GM19438 (cell line): ENCODE measurements at regions not wholly inside any gene's neighbourhood (a gene's known extent, or its start where the extent isn't known, plus 50 kb on each side); places are given as distances from the start of the nearest gene placed in this dataset.

Source experiments
- ATAC-seq: cut with Tn5 transposase; IDR thresholded peaks from one replicate; pipeline ENCODE4 v1.9.1; 2021; ENCODE audit warnings: low read depth; ENCODE audit not compliant: unreplicated experiment

DNA sequence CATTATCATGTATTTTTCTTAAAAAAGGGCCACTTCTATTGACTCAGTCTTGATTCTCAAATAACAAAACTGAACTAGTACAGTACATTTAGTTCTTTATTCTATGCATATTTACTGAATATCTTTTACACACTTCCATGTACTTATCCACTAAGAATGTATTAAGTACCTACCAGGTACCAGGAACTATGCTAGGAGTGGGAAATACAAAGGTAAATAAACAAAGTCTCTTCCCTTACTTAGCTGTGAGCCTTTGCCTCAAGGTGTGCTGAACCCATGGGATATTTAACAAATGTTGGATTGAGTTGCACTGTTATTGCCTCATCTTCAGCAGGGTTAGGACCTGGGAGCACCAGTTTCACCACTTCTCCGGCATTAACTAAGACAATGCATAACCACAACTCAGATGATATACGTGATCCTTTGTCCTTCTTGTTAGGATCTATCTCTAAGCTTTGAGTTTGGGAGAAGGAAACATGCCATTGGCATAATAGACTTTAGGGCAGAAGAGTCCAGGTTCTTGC is 533.9 kb downstream of the TFAP2B start:
- no peak for ATAC-seq

DNA sequence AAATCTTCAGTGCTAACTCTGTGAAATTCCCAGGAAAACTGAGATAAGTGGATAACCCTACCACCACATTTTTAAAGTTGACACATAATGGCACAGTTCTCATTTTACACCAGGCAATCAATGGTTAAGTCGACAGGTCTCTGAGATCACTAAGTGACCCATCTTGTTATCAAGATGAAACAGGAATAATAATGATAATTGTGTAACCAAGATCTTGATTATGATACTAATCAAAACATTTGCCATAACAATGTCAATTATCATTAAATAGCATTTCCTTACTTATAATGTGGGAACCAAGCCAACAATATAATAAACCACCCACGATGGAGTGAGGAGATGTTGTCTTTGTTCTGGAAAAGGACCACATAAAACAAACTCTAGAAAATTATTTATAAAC is 541.6 kb downstream of the TFAP2B start:
- ATAC-seq, result no peak

DNA sequence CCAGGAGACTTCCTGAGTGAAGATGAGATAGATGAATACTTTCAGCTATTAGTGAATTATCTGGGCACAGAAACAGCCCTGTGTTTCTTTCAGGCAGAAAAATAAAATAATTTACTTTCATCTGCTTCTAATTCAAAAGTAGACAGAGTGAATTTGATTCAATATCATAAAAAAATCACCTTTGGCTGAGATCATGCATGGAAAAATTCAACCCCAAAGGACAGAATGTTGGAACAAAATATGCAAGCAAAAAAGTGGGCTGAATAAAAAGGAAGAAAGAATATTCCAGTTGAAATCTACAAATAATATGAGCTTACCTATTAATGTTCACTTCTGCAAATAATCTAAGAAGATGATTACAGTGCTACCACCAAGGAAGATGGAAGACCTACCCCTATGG is 546.9 kb downstream of the TFAP2B start:
- no peak for ATAC-seq

DNA sequence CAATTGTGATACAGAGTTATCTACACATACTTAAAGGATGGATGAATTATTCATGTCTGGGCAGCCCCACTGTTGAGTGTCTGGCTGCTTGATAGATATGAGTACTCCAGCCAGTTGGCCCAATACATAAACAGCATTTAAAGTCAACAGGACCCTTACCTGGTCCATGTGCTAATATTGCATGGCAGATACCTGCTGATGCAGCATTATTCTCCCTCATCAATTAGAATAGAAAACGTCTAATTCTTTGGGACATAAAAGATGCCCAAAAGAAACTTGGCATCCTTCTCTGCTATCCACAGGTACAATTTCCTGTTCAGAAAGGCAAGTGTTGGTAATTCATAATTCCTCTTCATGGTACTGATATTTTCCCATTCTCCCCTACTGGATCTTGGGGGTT is 550.8 kb downstream of the TFAP2B start:
- ATAC-seq, result no peak

DNA sequence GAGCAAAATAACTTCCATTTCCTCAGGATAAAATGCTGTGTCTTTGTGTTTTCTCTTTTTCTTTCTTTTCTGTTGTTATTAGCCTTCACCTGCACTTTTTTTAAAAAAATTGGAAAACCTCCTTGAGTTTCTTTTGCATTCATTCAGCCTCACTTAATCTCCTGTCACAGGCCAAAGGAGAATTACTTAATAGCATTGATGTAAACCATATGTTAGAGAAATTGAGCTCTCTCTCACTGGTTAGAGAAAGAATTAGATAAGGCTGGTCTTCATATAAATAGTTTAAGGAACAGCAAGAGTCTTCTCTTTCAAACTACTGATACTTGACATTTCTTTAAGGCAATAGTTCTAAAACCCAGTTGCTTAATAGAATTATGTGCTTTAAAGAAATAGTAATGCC is 564.2 kb downstream of the TFAP2B start:
- no peak for ATAC-seq

DNA sequence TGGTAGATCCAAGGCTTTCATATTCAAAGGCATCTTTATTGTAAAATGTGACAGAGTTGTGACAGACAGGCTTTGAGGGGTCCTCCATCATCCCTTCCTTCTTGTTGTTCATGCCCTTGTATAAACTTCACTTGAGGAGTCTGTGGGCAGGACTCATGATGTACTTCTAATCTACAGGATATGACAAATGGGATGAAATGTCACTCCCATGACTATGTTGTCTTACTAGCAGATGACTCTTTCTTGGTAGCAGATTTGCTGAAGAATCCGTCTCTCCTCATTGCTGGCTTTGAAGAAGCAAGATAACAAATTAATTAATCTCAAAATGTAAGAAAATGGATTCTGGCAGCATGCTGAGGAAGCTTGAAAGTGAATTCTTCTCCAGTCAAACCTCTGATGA is 566.1 kb downstream of the TFAP2B start:
- no peak for ATAC-seq

DNA sequence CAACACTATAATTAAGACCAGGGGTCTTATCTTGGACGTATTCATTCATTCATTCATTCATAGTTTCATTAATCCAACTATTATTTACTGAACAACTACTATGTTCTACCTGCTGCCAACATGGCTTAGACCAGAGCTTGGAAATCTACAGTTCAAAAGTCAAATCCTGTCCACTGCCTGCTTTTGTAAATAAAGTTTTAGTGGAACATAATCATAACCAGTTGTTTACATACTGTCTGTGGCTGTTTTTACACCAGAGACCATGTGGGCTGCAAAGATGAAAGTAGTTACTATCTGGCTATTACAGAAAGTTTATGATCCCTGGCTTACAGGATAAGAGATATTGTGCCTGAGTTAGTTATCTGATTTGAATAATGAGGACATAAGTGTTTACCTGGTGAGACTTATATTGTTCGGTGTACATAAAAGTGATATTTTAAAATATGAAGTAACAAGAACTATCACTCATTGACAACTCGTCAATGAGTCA is 567.7 kb downstream of the TFAP2B start:
- no peak for ATAC-seq

DNA sequence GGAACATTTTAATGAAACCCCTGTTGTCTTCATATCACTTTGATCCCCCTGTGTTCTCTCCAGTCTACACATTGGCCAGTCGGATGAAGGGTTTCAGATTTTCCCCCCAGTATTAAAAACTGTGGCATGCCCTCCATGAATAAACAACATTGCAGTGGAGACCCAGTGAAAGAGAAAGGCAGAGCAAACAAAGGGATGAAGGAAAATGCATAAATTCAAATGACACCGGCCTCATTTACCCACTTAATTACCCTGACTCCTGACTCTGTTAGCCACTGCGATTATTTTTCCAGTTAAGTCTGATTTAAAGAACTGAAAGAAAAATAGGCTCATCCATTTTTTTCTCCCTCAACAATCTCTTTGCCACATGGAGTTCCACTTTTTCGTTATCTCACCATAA is 569.2 kb downstream of the TFAP2B start:
- ATAC-seq, result no peak

DNA sequence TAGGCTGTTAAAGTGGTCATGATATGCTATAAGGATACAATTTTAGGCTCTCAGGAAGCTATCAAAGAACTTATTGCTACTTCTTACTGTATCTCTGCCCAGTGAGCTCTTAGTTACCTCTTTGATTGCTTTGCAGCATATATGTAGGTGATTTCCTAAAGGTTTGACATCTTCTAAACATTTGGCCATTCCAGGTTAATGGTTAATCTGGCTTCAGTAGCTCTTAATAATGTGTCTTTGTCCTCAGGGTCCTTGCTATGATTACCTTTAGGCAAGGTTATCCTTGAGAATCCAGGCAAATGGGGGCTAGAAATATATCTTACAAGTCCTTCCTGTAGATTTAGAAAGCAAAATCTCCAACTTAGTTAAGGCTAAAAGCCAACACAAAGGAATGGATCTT is 575.4 kb downstream of the TFAP2B start:
- ATAC-seq, result no peak

DNA sequence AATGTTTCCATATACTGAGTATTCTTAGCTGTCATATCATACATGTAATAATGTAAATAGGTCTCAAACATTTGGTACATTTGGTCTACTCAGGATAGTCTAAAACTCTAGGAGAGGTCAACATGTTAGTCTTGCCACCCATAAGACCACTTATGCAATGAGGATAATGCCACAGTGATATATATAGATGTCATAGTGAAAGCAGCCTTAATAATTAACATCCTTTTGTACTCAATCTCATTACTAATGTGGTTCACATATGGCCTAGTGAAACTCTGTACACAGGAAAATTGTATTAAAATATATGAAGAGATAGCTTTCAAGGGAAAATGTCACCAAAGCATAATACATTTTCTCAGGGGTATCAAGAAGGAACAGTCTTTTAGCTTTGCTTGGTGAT is 577.9 kb downstream of the TFAP2B start:
- ATAC-seq, result peak; percentile 54

DNA sequence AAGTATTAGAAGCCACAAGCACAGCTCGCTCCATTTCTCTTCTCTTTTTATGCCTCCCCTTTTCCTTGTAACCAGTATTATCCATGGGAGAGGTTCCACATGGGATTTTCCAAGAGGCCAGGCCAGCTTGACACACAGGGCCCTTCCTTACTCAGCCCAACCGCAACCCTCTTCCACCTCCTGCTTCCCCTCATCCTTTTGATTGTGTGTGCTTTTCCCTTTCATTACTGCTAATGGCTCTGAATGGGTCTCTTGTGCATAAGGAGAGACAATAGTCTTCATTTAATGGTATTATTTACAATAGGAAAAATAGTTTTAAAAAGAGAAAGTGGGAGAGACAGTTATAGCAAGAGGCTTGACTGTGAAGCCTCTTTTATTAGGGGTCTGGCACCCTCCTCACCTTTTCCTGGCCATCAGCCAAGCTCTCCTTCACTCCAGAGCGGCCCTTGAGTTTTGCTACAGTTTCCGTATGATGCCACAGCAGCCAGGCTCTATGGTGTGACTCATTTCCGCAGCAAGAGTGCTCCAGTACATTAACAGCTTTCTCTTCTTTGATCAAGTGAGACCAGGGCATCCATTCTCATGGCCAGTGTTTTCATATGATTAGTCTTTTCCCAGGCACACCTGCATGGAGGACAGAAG is 579.5 kb downstream of the TFAP2B start:
- peak; percentile 67 for ATAC-seq

DNA sequence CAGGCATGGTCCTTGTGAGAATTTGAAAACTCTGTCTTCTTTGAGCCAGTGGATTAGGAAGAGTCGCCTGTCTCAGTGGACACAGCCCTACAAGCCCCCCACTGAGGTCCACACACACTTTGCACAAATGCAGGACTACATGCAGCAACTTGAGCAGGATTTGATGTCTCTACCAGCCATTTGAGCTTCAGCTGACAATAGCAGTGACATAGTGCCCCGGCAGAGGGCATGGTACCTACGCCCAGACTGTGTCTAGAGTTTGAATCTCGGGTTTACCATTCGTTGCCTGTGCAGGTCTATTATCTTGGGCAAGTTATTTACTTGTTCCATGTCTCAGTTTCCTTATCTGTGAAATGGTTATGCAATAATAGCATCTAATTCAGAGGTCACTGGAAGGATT is 580.1 kb downstream of the TFAP2B start:
- no peak for ATAC-seq

DNA sequence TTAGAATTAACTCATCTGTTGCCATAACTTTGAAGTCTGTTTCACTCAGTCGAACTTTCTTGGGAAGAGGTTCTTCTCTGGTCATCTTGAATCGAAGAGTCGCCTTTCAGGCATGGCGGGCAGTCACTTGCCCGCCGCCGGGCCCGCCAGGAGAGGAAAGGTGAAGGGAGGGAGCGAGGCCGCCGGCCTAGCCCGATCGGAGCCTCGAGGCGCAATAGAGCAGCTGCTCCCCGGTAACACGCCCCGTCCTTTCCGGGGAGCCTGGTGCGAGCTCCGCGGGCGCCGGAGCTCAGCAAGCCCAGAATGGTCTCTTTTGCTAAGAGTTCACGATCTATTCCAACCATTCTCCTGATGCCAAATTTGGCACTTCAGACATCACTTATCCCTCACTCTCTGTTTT is 591.8 kb downstream of the TFAP2B start:
- no peak for ATAC-seq

DNA sequence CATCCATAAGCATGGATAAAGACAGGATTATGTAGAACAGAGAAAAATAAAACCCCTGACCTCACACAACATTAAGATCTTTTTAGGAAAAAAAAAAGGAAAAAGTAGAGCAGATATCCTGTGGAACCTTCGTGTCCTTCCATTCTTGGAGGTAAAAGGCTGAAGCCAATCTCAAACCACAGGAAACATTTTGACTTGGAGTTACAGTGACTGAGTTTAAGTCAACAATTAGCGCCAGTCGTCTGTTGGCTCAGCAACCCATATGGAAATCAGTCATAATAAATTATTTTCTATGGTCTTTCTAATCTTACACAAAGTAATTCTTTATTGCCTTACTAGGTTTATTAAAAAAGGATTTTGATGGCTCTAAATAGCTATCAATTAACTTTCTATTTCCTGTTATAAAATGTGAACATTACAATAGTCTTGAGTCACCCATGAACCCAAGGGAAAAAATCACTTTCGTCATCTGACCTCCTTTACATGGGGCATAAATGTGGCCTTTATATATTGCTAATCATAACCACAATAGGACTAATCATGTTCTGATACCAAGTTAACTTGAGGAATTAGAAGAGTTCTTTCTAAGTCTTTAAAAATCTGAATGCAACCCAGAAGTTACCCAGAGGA is 592.9 kb downstream of the TFAP2B start:
- no peak for ATAC-seq

DNA sequence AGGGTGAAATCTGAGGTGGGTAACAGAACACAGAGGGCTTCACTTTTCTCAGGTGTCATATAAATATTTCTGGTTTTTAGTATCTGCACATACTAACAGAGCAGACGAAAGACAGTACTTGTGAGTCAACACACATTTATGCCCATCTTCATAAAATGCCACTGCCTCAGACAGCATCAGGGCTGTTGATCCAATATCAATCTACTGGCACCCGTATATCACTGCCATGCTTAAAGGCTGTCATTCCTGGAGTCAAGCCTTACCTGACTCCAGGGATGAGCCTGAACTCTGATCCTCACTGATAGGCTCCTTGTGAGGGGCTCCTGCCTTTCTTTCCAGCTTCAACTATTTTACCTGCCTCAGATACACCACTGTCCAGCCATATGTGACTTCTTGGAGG is 595.7 kb downstream of the TFAP2B start:
- ATAC-seq, result no peak

DNA sequence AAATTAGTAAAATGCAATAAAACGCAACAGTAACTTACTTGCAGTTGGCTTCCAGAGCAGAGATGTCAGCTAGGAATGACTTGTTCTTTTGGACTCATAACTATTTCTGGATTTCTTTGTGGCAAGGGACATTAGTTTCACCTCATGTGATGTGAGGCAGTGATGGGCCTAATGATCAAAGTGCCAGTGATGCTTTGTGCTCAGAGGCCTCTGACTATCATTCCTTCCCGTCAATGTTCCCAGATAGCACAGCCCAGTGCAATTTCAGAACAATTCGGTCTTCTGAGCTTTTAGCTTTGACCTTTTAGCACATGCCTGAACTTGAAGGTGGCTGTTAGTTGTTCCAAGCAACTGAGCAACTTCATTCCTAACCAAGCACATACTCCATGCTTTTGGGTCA is 596.8 kb downstream of the TFAP2B start:
- no peak for ATAC-seq

DNA sequence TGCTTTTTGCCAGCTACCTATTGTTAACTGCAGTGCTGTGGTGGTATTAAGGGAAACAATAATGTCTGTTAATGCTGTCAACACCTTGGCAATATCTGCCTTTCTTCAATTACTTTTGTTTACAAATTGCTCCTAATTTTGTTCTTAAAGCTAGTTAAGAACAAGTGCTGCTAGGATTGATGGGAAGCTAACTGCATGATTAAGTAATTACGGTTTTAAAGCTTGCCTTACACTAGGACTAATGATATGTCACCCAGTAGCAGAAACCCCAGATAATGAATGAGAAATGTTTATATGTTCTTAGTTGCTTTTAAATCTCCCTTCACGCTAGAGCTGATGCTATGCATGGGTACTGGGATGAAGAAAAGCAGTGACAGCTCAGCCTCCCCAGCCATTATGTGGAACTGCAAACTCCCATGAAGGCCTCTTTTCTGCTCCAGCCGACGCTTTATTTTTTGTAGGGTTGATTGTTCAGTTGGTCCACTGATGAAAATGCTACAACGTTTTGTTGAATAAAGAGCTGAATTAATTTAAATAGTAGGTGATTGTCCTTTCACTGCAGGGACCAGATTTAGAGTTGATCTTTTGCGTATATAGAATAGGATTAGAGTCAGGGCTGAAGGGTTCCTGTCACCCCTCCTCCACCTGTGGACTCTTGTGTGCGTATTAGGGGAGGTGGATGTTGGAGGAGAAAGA is 610.5 kb downstream of the TFAP2B start:
- no peak for ATAC-seq

DNA sequence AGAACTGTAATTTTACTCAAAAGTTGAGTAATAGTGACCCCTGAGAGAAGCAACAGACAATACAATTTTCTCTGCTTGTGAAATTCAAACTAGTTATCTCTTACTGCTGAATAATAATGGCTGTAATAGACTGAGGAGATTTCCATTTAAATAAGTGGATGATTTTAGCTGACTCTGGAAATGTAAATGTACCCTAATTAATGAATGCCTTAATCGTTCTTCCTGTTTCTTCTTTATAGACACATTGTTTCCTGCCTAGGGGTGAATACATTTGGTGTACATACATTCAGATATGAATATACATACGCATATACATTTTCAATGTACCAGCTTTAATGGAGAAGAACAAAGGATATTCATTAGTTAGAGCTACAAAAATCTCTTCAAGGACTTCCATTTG is 611.9 kb downstream of the TFAP2B start:
- no peak for ATAC-seq

DNA sequence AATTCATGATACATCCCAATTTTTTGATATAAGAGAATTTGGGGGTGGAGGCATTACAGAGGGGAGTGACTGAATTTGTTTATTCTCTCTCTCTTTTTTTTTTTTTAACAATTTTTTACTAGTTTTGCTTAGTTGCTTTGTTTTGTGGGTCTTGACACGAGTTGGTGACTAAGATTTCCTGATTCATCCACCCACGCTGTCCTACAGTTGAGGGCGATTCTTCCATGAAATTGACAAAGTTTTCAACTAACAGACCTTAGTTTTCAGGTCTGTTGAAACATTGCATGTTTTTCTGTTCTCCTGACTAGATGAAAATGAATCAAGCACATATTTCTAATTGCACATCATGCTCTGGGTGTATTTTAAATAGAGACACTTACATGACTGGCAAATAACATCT is 613.8 kb downstream of the TFAP2B start:
- no peak for ATAC-seq

DNA sequence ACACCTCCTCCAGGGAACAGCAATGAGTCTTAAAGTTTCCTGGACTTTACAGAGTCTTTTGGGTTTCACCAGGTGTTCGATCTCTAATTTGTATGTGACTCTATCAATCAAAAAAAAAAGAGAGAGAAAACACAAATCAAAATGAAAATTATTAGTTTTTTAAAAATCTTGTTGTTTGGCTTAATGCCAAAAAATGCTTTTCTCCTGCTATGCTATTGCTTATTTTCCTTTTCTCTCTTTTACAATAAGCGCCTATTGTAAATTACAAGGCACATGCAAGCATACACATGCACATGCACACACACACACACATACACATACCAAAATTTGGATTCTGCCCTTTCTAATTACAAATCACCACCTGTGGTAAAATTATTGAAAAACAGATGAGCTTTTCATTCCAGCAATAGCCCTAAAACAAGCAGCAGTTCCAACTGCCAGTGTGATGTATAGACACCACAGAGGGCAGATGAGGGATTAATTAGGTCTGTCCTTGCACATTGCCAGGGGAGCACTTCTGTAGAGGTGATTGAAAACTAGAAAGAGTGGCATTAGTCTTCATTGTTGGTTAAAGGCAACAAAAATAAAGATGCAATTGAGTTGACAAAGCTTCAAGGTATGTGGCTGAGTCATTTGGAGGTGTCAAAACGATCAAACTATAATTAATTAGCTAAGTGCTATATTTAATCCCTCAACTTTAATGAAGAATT is 631.7 kb downstream of the TFAP2B start:
- no peak for ATAC-seq

DNA sequence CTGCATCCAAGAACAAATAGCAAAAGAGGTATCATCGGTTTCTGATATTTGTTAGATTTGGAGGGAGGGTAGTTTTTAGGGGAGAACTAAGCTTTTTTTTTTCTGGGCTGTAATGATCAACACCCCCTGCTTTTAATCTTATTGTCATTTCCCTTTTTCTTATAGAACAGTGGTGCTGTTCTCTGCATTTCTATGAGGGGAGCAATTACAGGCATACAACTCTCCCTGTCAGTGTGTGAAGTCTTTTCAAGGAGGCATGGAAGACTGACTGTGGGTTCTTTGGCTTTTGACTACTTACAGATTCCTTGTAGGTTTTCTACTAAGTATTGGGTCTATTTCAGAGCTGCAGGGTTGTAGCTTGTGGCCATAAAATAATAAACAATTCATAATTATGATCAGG is 632.3 kb downstream of the TFAP2B start:
- no peak for ATAC-seq
